ENCODE measurements at regions not wholly inside any gene's neighbourhood (a gene's known extent, or its start where the extent isn't known, plus 50 kb on each side); places are given as distances from the start of the nearest gene placed in this dataset.

DNA sequence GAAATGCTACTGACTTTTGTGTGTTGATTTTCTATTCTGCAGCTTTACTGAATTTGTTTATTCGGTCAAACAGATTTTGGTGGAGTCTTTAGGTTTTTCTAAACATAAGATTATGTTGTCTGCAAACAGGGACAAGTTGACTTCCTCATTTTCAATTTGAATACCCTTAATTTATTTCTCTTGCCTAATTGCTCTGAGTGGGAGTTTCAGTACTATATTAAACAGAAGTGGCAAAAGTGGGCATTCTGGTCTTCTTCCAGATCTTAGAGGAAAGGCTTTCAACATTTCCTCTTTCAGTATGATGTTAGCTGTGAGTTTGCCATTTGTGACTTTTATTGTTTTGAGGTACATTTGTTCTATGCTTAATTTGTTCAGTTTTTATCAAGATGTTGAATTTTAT lies 268.5 kb downstream of the WNT5A start:
- TF ChIP-seq EZH2 (IDR thresholded peaks at IDR 0.05) (no peak), FOXP2 (optimal IDR thresholded peaks at IDR 0.05; ENCODE audit: control extremely low read depth, extremely low read length, insufficient read depth) (no peak), POLR2AphosphoS5 (IDR thresholded peaks at IDR 0.05; ENCODE audit: borderline replicate concordance, low read depth, low read length) (no peak)

All from SK-N-MC (cell line).